Nephron (organoid): ENCODE measurements at regions not wholly inside any gene's neighbourhood (a gene's known extent, or its start where the extent isn't known, plus 50 kb on each side); places are given as distances from the start of the nearest gene placed in this dataset.

Source experiments
- H3K27ac Mint-ChIP-seq, 3 experiments: 2 replicates each; pipeline ENCODE4 v1.8.0; 2020; ENCODE audit warnings: mixed read lengths in 3 of 3, mild to moderate bottlenecking in 2 of 3, moderate library complexity in 1 of 3
- H3K27me3 Mint-ChIP-seq: 2 replicates; pipeline ENCODE4 v1.8.0; 2021; ENCODE audit warnings: low read depth, mild to moderate bottlenecking, moderate library complexity, mixed read lengths
- H3K36me3 Mint-ChIP-seq: 2 replicates; pipeline ENCODE4 v1.8.0; 2020; ENCODE audit warnings: low read depth, mixed read lengths
- H3K4me1 Mint-ChIP-seq: 2 replicates; pipeline ENCODE4 v1.8.0; 2020; ENCODE audit warnings: mixed read lengths
- H3K4me3 Mint-ChIP-seq, 3 experiments: 2 replicates each; pipeline ENCODE4 v1.8.0; 2020; ENCODE audit warnings: mild to moderate bottlenecking in 3 of 3, mixed read lengths in 3 of 3, moderate library complexity in 2 of 3
- H3K9me3 Mint-ChIP-seq: 2 replicates; pipeline ENCODE4 v1.8.0; 2020; ENCODE audit warnings: mixed read lengths
- CTCF ChIP-seq, 3 experiments: fragments of 200-600 bp; sonication (generic); IDR thresholded peaks; one replicate each; pipeline ENCODE4 v1.5.0; 2021; ENCODE audit warnings: antibody characterized with exemption in 3 of 3; ENCODE audit not compliant: unreplicated experiment in 3 of 3

- H3K9me3 Mint-ChIP-seq: peaks cover 4% of the 10 kb centered on the region
- peaks cover 16% of the 10 kb centered on the region for H3K4me1 Mint-ChIP-seq
- H3K36me3 Mint-ChIP-seq: no peaks in the 10 kb centered on the region
- no peak overlapping the region for H3K27ac Mint-ChIP-seq
- no peak for TF ChIP-seq CTCF (IDR thresholded peaks at IDR 0.05; ENCODE audit: unreplicated experiment in 3 of 3)
- no peak overlapping the region for H3K4me3 Mint-ChIP-seq
- H3K27me3 Mint-ChIP-seq: no peaks in the 10 kb centered on the region
Measured at GRCh38 chr5:39780347-39780746, 355.6 kb upstream of the DAB2 start.

GRCh38 chr5:39779831-39780230 lies 355.1 kb upstream of the DAB2 start:
- Mint-ChIP-seq H3K4me1 (peaks cover 16% of the 10 kb centered on the region), H3K4me3 (no peak overlapping the region), H3K27me3 (no peaks in the 10 kb centered on the region), H3K36me3 (no peaks in the 10 kb centered on the region), H3K27ac (no peak overlapping the region), H3K9me3 (no peaks in the 10 kb centered on the region)
- TF ChIP-seq CTCF (IDR thresholded peaks at IDR 0.05; ENCODE audit: unreplicated experiment in 3 of 3): no peak

- Mint-ChIP-seq H3K27ac (no peak overlapping the region), H3K4me1 (peaks cover 6% of the 10 kb centered on the region), H3K9me3 (no peaks in the 10 kb centered on the region), H3K27me3 (peaks cover 3% of the 10 kb centered on the region), H3K4me3 (no peak overlapping the region), H3K36me3 (no peaks in the 10 kb centered on the region)
- TF ChIP-seq CTCF (IDR thresholded peaks at IDR 0.05; ENCODE audit: unreplicated experiment in 3 of 3): no peak
Measured at GRCh38 chr5:39775797-39776365, 351.1 kb upstream of the DAB2 start.

- H3K27ac Mint-ChIP-seq: no peak overlapping the region
- peaks cover 3% of the 10 kb centered on the region for H3K27me3 Mint-ChIP-seq
- H3K4me3 Mint-ChIP-seq: no peak overlapping the region
- no peaks in the 10 kb centered on the region for H3K9me3 Mint-ChIP-seq
- peaks cover 3% of the 10 kb centered on the region for H3K4me1 Mint-ChIP-seq
- no peaks in the 10 kb centered on the region for H3K36me3 Mint-ChIP-seq
- TF ChIP-seq CTCF (IDR thresholded peaks at IDR 0.05; ENCODE audit: unreplicated experiment in 3 of 3): no peak
Measured at GRCh38 chr5:39775086-39775796, 350.5 kb upstream of the DAB2 start.

- peaks cover 3% of the 10 kb centered on the region for H3K27me3 Mint-ChIP-seq
- no peaks in the 10 kb centered on the region for H3K36me3 Mint-ChIP-seq
- no peak for TF ChIP-seq CTCF (IDR thresholded peaks at IDR 0.05; ENCODE audit: unreplicated experiment in 3 of 3)
- no peak overlapping the region for H3K4me3 Mint-ChIP-seq
- no peak overlapping the region for H3K27ac Mint-ChIP-seq
- H3K9me3 Mint-ChIP-seq: no peaks in the 10 kb centered on the region
- no peaks in the 10 kb centered on the region for H3K4me1 Mint-ChIP-seq
Measured at GRCh38 chr5:39774605-39775004, 349.8 kb upstream of the DAB2 start.

- Mint-ChIP-seq H3K4me1 (no peaks in the 10 kb centered on the region), H3K36me3 (no peaks in the 10 kb centered on the region), H3K27ac (no peak overlapping the region), H3K27me3 (peaks cover 3% of the 10 kb centered on the region), H3K9me3 (no peaks in the 10 kb centered on the region), H3K4me3 (no peak overlapping the region)
- TF ChIP-seq CTCF (IDR thresholded peaks at IDR 0.05; ENCODE audit: unreplicated experiment in 3 of 3): no peak
Measured at GRCh38 chr5:39772307-39772706, 347.5 kb upstream of the DAB2 start.
